HCT116 (cell line): ENCODE measurements at regions not wholly inside any gene's neighbourhood (a gene's known extent, or its start where the extent isn't known, plus 50 kb on each side); places are given as distances from the start of the nearest gene placed in this dataset.

Experiments
- ATAC-seq: fragments of 200-7000 bp; cut with Tn5 transposase; 2 replicates; pipeline ENCODE4 v1.9.1; 2020; ENCODE audit warnings: mild to moderate bottlenecking, moderate library complexity
- BruUV-seq: library from RNA; stranded (reverse); fragments of 400-500 nt; replicated peaks from 2 replicates; lab custom pipeline; 2021; lab: Mats Ljungman, UMichigan
- CTCF ChIA-PET: fragments of 300-600 bp; sonication (Branson Sonifier 250); formaldehyde crosslinking; loops from one replicate; lab custom pipeline; 2021; ENCODE audit warnings: antibody characterized with exemption; lab: Charles Lee
- POLR2A ChIA-PET: fragments of 300-600, 350-600 bp; sonication (Branson Sonifier 250); formaldehyde crosslinking; loops from one replicate; lab custom pipeline; 2021; ENCODE audit warnings: antibody characterized with exemption; lab: Charles Lee
- RAD21 ChIA-PET, 2 experiments: fragments of 300-600 bp; sonication (Branson Sonifier 250); formaldehyde crosslinking; loops; one replicate each; lab custom pipeline; 2023; ENCODE audit warnings: low total read pairs in 2 of 2; ENCODE audit not compliant: uncharacterized antibody in 2 of 2, unreplicated experiment in 2 of 2, low non-redundant PET in 1 of 2; lab: Charles Lee
- DNase-seq: peaks from one replicate; pipeline ENCODE4 v3.0.0-alpha.2; 2010; ENCODE audit warnings: low read depth, low spot score
- H2AFZ ChIP-seq: fragments of 200-600 bp; shearing (Covaris generic), sonication (generic); 2 replicates; pipeline ENCODE4 v1.6.1; 2017; ENCODE audit warnings: low read depth, mixed run types, mixed read lengths, antibody characterized with exemption, low read length; ENCODE audit not compliant: poor library complexity, severe bottlenecking
- H3K27ac ChIP-seq: 2 replicates; pipeline ENCODE4 v1.5.1; 2012; ENCODE audit warnings: low read depth, low read length
- H3K27me3 ChIP-seq: fragments of 200-600 bp; sonication (generic); 2 replicates; pipeline ENCODE4 v1.6.1; 2016; ENCODE audit warnings: mixed run types, low read length, mixed read lengths; ENCODE audit not compliant: insufficient read depth
- H3K36me3 ChIP-seq, 2 experiments: fragments of 200-500 bp in 1 of 2; fragments of 200-600 bp in 1 of 2; sonication (Bioruptor generic) in 1 of 2; sonication (generic) in 1 of 2; 2 replicates each; pipeline versions ENCODE4 v1.5.1 to v1.6.1; 2014 to 2016; ENCODE audit warnings: low read length in 2 of 2, inconsistent platforms in 1 of 2, mixed read lengths in 1 of 2, mixed run types in 1 of 2; ENCODE audit not compliant: insufficient read depth in 2 of 2, control insufficient read depth in 1 of 2
- H3K4me1 ChIP-seq, 2 experiments: fragments of 200-600 bp in 1 of 2; sonication (generic) in 1 of 2; 2 replicates each; pipeline versions ENCODE4 v1.5.1 to v1.6.1; 2012 to 2017; ENCODE audit warnings: low read length in 2 of 2, inconsistent platforms in 1 of 2, mild to moderate bottlenecking in 1 of 2, mixed read lengths in 1 of 2, mixed run types in 1 of 2, moderate library complexity in 1 of 2; ENCODE audit not compliant: insufficient read depth in 2 of 2, control insufficient read depth in 1 of 2
- H3K4me2 ChIP-seq: fragments of 200-600 bp; sonication (generic); 2 replicates; pipeline ENCODE4 v1.6.1; 2017; ENCODE audit warnings: mixed run types, low read length, mixed read lengths
- H3K4me3 ChIP-seq, 2 experiments: fragments of 200-600 bp in 1 of 2; sonication (generic) in 1 of 2; replicated peaks in 1 of 2; 2 replicates each; pipeline ENCODE4 v1.5.1; 2011 to 2016; ENCODE audit warnings: low read length in 2 of 2, control low read depth in 1 of 2, low read depth in 1 of 2, mild to moderate bottlenecking in 1 of 2, mixed read lengths in 1 of 2, mixed run types in 1 of 2
- H3K79me2 ChIP-seq: fragments of 200-600 bp; sonication (generic); 2 replicates; pipeline ENCODE4 v1.6.1; 2017; ENCODE audit warnings: mild to moderate bottlenecking, mixed run types, low read length, moderate library complexity, mixed read lengths; ENCODE audit not compliant: insufficient read depth
- H3K9ac ChIP-seq: fragments of 200-600 bp; sonication (generic); 2 replicates; pipeline ENCODE4 v1.6.1; 2016; ENCODE audit warnings: low read length, mixed read lengths
- H3K9me2 ChIP-seq: fragments of 200-600 bp; sonication (generic), shearing (Covaris generic); 2 replicates; pipeline ENCODE4 v1.6.1; 2017; ENCODE audit warnings: mixed run types, mild to moderate bottlenecking, moderate library complexity; ENCODE audit not compliant: insufficient read depth
- H3K9me3 ChIP-seq, 2 experiments: fragments of 200-500 bp in 1 of 2; fragments of 200-600 bp in 1 of 2; sonication (Bioruptor generic) in 1 of 2; sonication (generic) in 1 of 2; 2 replicates each; pipeline ENCODE4 v1.6.1; 2014 to 2017; ENCODE audit warnings: low read length in 2 of 2, mixed read lengths in 2 of 2, inconsistent platforms in 1 of 2, low read depth in 1 of 2, mild to moderate bottlenecking in 1 of 2, mixed run types in 1 of 2, moderate library complexity in 1 of 2; ENCODE audit not compliant: control insufficient read depth in 1 of 2, insufficient read depth in 1 of 2
- H4K20me1 ChIP-seq: fragments of 200-600 bp; sonication (generic), shearing (Covaris generic); 2 replicates; pipeline ENCODE4 v1.6.1; 2017; ENCODE audit warnings: mixed run types, mild to moderate bottlenecking, moderate library complexity; ENCODE audit not compliant: insufficient read depth
- CBX3 ChIP-seq: IDR thresholded peaks from 2 replicates; pipeline ENCODE4 v1.6.1; 2012; ENCODE audit warnings: low read depth
- EGR1 ChIP-seq: IDR thresholded peaks from 2 replicates; pipeline ENCODE4 v1.6.1; 2012; ENCODE audit warnings: low read depth
- ELF1 ChIP-seq: IDR thresholded peaks from 2 replicates; pipeline ENCODE4 v1.6.1; 2012; ENCODE audit warnings: low read depth, borderline replicate concordance
- EZH2phosphoT487 ChIP-seq: fragments of 200-600 bp; IDR thresholded peaks from 2 replicates; pipeline ENCODE4 v1.6.1; 2018; ENCODE audit warnings: antibody characterized with exemption, borderline replicate concordance
- JUND ChIP-seq: IDR thresholded peaks from 2 replicates; pipeline ENCODE4 v1.6.1; 2012
- POLR2A ChIP-seq: IDR thresholded peaks from 2 replicates; pipeline ENCODE4 v1.7.0; 2011; ENCODE audit warnings: borderline replicate concordance; ENCODE audit not compliant: insufficient read depth, insufficient read length; ENCODE audit errors: extremely low read depth
- POLR2AphosphoS5 ChIP-seq: IDR thresholded peaks from 2 replicates; pipeline ENCODE4 v1.6.1; 2011; ENCODE audit warnings: mild to moderate bottlenecking, low read depth, low read length, moderate library complexity
- SP1 ChIP-seq: IDR thresholded peaks from 2 replicates; pipeline ENCODE4 v1.6.1; 2012; ENCODE audit warnings: low read depth
- SRF ChIP-seq: IDR thresholded peaks from 2 replicates; pipeline ENCODE4 v1.6.1; 2012; ENCODE audit warnings: low read depth
- ZNF274 ChIP-seq: fragments of 200-500 bp; sonication (Bioruptor generic); IDR thresholded peaks from 2 replicates; pipeline ENCODE4 v1.6.1; 2014; ENCODE audit warnings: mild to moderate bottlenecking, low read depth, low read length, inconsistent platforms
- intact Hi-C: fragments of 100-400 bp; cut with micrococcal nuclease; formaldehyde crosslinking; loops from 2 replicates; pipeline ENCODE4 v1.10.0; 2022
- TF ChIP-seq, protein P1 (sequence below): IDR thresholded peaks from 2 replicates; pipeline ENCODE4 v1.6.1; 2012
- TF ChIP-seq, protein P2 (sequence below), 3 experiments: fragments of 200-600 bp in 1 of 3; sonication (generic) in 1 of 3; IDR thresholded peaks in 2 of 3; conservative IDR thresholded peaks in 1 of 3; 2 replicates each; pipeline ENCODE4 v1.5.1; 2012 to 2017; ENCODE audit warnings: low read depth in 2 of 3, low read length in 2 of 3, antibody characterized with exemption in 1 of 3, borderline replicate concordance in 1 of 3, control low read depth in 1 of 3, mild to moderate bottlenecking in 1 of 3, mixed read lengths in 1 of 3, mixed run types in 1 of 3, moderate library complexity in 1 of 3; ENCODE audit not compliant: insufficient read depth in 1 of 3

DNA sequence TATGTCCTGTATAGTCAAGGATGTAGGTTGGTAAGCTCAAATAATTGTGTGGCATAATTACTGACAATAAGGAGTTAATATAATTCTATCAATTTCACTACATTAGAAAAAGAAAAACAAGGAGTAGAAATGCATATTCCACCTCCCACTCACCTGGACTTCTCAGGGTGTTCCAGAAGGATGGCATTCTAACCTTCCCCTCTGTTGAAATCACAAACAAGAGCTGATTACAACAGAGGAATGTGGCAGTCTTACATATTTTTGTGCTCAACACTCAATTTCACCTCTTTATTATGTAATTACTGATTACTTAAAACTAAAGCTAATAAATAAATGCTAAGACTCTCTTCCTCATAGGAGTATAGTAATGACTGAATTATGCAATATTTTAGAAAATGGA lies 745.3 kb downstream of the DTWD2 start:
- TF ChIP-seq EGR1 (no peak), SP1 (no peak), POLR2A (no peak), ELF1 (no peak), JUND (no peak), SRF (no peak), POLR2AphosphoS5 (no peak), EZH2phosphoT487 (no peak), ZNF274 (no peak), CBX3 (no peak)
- TF ChIP-seq, protein P1, sequence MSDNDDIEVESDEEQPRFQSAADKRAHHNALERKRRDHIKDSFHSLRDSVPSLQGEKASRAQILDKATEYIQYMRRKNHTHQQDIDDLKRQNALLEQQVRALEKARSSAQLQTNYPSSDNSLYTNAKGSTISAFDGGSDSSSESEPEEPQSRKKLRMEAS: no peak
- TF ChIP-seq, protein P2, sequence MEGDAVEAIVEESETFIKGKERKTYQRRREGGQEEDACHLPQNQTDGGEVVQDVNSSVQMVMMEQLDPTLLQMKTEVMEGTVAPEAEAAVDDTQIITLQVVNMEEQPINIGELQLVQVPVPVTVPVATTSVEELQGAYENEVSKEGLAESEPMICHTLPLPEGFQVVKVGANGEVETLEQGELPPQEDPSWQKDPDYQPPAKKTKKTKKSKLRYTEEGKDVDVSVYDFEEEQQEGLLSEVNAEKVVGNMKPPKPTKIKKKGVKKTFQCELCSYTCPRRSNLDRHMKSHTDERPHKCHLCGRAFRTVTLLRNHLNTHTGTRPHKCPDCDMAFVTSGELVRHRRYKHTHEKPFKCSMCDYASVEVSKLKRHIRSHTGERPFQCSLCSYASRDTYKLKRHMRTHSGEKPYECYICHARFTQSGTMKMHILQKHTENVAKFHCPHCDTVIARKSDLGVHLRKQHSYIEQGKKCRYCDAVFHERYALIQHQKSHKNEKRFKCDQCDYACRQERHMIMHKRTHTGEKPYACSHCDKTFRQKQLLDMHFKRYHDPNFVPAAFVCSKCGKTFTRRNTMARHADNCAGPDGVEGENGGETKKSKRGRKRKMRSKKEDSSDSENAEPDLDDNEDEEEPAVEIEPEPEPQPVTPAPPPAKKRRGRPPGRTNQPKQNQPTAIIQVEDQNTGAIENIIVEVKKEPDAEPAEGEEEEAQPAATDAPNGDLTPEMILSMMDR (IDR thresholded peaks at IDR 0.05 in 2 of 3, conservative IDR thresholded peaks at IDR 0.05 in 1 of 3; ENCODE audit: borderline replicate concordance in 1 of 3, insufficient read depth in 1 of 3, low read depth in 2 of 3, low read length in 2 of 3): no peak
- TF ChIP-seq, all 23 proteins: peak for 0
- RAD21 ChIA-PET: no interaction called here
- no peak for ATAC-seq
- no TSS peak for BruUV-seq
- H3K36me3 ChIP-seq: no peaks in the 10 kb centered on the region
- no peaks in the 10 kb centered on the region for H3K79me2 ChIP-seq
- CTCF ChIA-PET: no interaction called here
- no peak overlapping the region for H3K4me2 ChIP-seq
- H3K9me3 ChIP-seq: no peaks in the 10 kb centered on the region
- no peak overlapping the region for H2AFZ ChIP-seq
- no peaks in the 10 kb centered on the region for H3K27me3 ChIP-seq
- intact Hi-C loops: no loop called here
- POLR2A ChIA-PET: no interaction called here
- H3K4me3 ChIP-seq: no peak overlapping the region
- DNase-seq: no peak
- H3K4me1 ChIP-seq: no peaks in the 10 kb centered on the region
- H3K27ac ChIP-seq: no peak overlapping the region
- no peak overlapping the region for H3K9ac ChIP-seq
- no peaks in the 10 kb centered on the region for H3K9me2 ChIP-seq
- no peaks in the 10 kb centered on the region for H4K20me1 ChIP-seq
